Mammary epithelial cell (primary cell): ENCODE measurements at regions not wholly inside any gene's neighbourhood (a gene's known extent, or its start where the extent isn't known, plus 50 kb on each side); places are given as distances from the start of the nearest gene placed in this dataset.

Source experiments
- EZH2 ChIP-seq: IDR thresholded peaks from 2 replicates; pipeline ENCODE4 v1.6.1; 2012; ENCODE audit warnings: low read length, inconsistent platforms, borderline replicate concordance
- TF ChIP-seq, protein P1 (sequence below), 2 donors: IDR thresholded peaks in 1 of 2; conservative IDR thresholded peaks in 1 of 2; 2 replicates each; pipeline ENCODE4 v1.5.1; 2011 to 2012; ENCODE audit warnings: inconsistent platforms in 2 of 2, low read length in 2 of 2, mild to moderate bottlenecking in 2 of 2, control low read depth in 1 of 2, low read depth in 1 of 2; ENCODE audit not compliant: insufficient read depth in 1 of 2; ENCODE audit errors: extremely low read depth in 1 of 2

- TF ChIP-seq, protein P1, sequence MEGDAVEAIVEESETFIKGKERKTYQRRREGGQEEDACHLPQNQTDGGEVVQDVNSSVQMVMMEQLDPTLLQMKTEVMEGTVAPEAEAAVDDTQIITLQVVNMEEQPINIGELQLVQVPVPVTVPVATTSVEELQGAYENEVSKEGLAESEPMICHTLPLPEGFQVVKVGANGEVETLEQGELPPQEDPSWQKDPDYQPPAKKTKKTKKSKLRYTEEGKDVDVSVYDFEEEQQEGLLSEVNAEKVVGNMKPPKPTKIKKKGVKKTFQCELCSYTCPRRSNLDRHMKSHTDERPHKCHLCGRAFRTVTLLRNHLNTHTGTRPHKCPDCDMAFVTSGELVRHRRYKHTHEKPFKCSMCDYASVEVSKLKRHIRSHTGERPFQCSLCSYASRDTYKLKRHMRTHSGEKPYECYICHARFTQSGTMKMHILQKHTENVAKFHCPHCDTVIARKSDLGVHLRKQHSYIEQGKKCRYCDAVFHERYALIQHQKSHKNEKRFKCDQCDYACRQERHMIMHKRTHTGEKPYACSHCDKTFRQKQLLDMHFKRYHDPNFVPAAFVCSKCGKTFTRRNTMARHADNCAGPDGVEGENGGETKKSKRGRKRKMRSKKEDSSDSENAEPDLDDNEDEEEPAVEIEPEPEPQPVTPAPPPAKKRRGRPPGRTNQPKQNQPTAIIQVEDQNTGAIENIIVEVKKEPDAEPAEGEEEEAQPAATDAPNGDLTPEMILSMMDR (conservative IDR thresholded peaks at IDR 0.05 in 1 of 2, IDR thresholded peaks at IDR 0.05 in 1 of 2; ENCODE audit: extremely low read depth in 1 of 2, insufficient read depth in 1 of 2, low read depth in 1 of 2, low read length in 2 of 2) = no peak
- no peak for TF ChIP-seq EZH2
Observed at GRCh38 chr7:79833616-79834015, 301.0 kb upstream of the GNAI1 start.
